ENCODE measurements at regions not wholly inside any gene's neighbourhood (a gene's known extent, or its start where the extent isn't known, plus 50 kb on each side); places are given as distances from the start of the nearest gene placed in this dataset.

DNA sequence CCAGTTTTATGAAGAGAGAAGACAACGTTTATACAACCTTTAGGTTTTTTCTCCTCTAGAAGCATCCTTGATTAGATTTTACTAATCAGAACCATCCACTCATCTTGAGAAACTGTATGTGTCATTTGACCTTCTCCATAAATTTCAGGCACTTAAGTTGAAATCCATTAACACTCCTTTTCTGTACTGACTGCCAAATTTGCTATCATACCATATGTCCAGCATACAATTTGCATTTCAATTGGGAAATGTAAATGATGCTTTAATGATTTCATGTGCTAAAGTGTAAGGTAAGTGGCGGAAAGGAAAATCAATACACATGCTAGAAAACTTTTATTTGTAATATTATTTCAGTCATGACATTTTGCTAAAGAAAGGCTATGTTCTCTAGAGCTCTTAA is 731.6 kb downstream of the GBE1 start:
- ATAC-seq: no peak
- DNase-seq (ENCODE audit: missing footprints): no peak
- intact Hi-C loops (cut with DNase I): no loop called here

DNA sequence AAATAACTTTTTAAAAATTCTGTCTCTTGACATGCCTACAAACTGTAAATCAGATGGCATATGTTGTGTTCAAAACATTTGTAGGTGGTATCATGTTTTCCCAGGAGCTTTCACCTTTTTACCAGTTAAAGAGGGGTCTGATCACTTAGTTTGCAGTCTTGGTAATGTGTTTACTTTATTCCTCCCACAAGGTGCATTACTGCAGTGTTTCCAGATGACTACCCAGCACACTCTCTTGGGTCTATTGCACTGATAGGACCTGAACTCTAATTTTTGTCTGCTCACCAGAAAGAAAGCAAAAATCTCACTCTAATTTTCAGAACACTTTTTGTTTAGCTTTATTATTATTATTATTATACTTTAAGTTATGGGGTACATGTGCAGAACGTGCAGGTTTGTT is 734.1 kb downstream of the GBE1 start:
- DNase-seq (ENCODE audit: missing footprints): no peak
- no peak for ATAC-seq
- intact Hi-C loops (cut with DNase I): no loop called here

GRCh38 chr3:81024560-81024959 is 736.9 kb downstream of the GBE1 start:
- ATAC-seq (no peak), DNase-seq (ENCODE audit: missing footprints) (no peak)
- intact Hi-C loops (cut with DNase I): no loop called here

DNA sequence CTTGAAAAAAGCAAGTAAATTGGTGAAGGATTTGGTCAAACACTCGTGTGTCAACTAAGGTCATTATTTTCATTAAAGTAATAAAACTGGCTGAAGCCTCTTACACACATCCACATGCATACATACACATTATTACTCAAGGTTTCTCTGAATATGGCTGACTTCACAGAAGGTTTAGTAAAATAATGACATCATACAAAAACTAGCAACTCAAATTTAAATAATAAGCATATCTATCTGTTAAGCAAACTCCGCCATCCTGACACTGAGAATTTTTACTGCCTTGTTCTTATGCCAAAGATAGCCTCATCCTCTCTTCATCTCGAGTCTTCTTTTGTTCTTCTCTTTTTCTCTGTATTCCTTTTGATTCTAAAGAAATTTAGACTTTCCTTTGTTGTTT is 739.1 kb downstream of the GBE1 start:
- no peak for DNase-seq (ENCODE audit: missing footprints)
- intact Hi-C loops (cut with DNase I): no loop called here

GRCh38 chr3:81013360-81013759 is 748.1 kb downstream of the GBE1 start:
- intact Hi-C loops (cut with DNase I): no loop called here
- no peak for DNase-seq (ENCODE audit: missing footprints)
- no peak for ATAC-seq

More for the DNA sequence above, 739.1 kb downstream of the GBE1 start:
- ATAC-seq: no peak

DNA sequence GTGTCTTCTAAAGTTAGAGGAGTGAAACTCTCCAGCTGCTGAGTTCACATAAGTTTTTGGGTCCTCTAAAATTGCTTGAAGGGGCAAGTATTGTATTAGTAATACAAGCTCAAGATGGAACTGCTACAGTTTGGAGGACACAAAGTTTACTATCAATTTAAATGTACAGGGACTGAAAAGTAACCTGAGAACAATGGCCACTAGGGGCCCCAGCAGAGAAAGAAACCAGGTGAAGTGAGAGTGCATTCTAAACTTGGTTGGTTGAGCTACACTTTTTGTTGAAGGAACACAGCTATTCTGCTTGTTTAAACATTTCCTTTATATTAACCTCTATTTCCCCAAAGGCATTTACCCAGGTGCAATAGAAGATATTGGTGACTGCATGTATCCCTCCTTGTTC is 755.5 kb downstream of the GBE1 start:
- intact Hi-C loops (cut with DNase I): no loop called here
- no peak for ATAC-seq

GRCh38 chr3:81003817-81004216 is 757.6 kb downstream of the GBE1 start:
- ATAC-seq (no peak), DNase-seq (ENCODE audit: missing footprints) (no peak)
- intact Hi-C loops (cut with DNase I): no loop called here

More for the DNA sequence above, 755.5 kb downstream of the GBE1 start:
- DNase-seq (ENCODE audit: missing footprints): no peak

DNA sequence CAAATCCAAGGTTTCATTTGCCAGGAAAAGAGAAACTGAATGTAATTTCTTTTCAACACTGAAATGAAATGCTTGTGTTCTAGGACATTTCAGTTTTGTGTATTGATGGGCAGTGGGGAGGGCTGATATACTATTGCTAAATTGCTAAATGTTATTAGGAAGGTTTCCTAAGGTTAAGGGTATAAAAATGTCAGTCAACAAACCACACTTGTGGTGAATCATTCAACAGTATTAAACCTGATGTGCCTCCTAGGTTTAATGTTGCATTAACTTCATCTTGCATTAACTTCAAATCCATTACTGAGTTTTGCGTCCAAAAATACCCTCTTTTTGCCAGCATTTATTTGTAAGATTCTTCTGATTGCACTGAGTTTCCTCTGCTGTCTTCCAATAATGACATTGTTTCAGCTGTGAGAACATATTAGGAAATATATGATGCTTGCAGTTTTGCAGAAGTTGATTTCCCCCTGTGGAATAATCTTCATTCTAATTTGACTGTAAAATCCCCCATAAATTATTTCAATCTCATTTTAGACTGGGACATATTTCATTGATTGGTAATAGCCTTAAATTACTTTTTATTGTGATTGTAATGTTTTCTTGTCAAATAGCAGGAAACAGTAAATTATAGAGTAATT is 758.3 kb downstream of the GBE1 start:
- ATAC-seq: no peak
- intact Hi-C loops (cut with DNase I): no loop called here
- no peak for DNase-seq (ENCODE audit: missing footprints)

GRCh38 chr3:80999481-80999880 is 762.0 kb downstream of the GBE1 start:
- DNase-seq (ENCODE audit: missing footprints) (no peak), ATAC-seq (no peak)
- intact Hi-C loops (cut with DNase I): no loop called here

DNA sequence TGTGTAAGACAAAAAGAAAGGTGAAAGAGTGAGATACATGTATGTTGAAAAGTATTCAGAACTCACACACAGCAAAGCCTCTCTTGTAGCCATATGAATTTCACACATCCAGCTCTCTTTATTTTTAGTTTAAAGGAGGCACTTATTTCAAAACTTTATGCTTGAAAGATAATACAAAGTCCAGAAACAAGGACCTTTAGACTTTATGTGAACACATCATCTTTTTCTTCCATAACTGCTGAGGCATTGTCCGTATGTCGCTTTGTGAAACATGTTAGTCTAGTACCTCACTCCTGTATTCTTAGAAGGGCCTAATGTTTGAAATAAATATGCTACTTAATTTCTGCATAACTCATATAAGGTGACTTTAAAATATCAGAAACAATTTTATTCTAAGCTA is 763.4 kb downstream of the GBE1 start:
- DNase-seq (ENCODE audit: missing footprints) (no peak), ATAC-seq (no peak)
- intact Hi-C loops (cut with DNase I): no loop called here

DNA sequence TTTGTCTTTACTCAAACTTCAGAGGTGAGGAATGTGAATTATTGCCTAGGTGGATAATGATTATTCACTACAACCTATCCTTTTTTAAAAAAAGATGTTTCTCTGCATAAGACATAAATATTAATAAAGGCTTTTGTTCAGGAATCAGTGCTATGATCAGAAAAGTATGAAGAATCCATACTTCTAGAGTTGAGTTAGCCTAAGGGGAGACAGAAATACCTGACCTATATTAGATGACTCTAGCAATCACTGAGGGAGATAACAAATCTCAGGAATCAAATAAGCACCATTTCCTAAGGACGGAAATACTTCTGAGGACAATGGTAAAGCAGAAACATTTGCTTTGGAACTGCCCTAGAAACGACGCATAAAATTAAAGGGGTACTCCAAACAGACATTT is 763.8 kb downstream of the GBE1 start:
- ATAC-seq (no peak), DNase-seq (ENCODE audit: missing footprints) (no peak)
- intact Hi-C loops (cut with DNase I): no loop called here

- DNase-seq (ENCODE audit: missing footprints) (no peak), ATAC-seq (no peak)
- intact Hi-C loops (cut with DNase I): no loop called here
Measured at GRCh38 chr3:80994767-80995166, 766.7 kb downstream of the GBE1 start.

DNA sequence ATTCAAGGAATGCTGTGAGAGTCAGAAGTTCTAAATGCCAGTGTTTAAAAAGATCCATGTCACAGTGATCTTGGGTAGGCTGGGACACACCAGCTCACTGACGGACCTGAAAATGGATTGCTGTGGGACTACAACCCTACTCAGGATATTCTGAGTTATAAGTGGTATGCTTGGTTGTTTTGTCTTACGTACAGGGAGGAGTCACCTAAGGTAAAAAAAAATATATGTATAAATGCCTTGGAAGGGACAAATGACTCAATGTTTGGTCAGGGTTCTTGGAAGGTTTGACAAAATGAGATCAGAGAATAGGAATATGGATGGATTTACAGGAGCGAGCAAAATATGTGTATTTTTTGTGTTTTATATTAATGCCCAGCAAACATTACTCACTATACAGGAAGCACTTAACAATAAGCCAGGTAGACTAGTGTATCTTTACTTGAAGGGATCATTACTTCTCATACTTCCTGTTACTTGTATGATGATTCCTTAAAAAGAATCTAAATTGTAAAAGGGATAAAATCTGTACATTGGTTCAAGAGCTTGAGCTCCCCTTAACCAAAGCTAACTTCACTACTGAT is 767.3 kb downstream of the GBE1 start:
- intact Hi-C loops (cut with DNase I): no loop called here
- ATAC-seq: no peak
- no peak for DNase-seq (ENCODE audit: missing footprints)

GRCh38 chr3:80993241-80993945 is 768.1 kb downstream of the GBE1 start:
- DNase-seq (ENCODE audit: missing footprints) (no peak), ATAC-seq (no peak)
- intact Hi-C loops (cut with DNase I): no loop called here

DNA sequence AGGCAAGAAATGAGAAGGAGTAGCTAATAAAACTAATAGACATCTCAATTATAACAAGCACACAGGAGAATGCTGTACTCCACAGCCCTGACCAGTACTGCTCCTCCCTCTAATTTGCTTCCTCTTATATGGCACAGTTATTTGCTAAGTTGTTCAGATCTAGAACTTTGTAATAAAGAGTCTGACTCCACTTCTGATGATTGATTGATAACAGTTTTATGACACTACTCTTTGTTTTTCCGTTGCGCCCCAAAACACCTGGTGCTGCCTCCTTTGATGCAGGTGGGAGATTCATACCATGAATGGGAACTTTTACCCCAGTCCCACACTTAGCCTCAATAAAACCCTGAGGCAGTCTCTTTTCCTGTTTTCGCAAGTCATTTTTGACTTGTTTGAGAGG is 777.7 kb downstream of the GBE1 start:
- DNase-seq (ENCODE audit: missing footprints) (no peak), ATAC-seq (no peak)
- intact Hi-C loops (cut with DNase I): no loop called here

GRCh38 chr3:80978216-80978969 is 783.1 kb downstream of the GBE1 start:
- intact Hi-C loops (cut with DNase I): no loop called here
- DNase-seq (ENCODE audit: missing footprints): no peak
- ATAC-seq: no peak

GRCh38 chr3:80970292-80970691 is 791.2 kb downstream of the GBE1 start:
- intact Hi-C loops (cut with DNase I): no loop called here
- DNase-seq (ENCODE audit: missing footprints) (no peak), ATAC-seq (no peak)

- DNase-seq (ENCODE audit: missing footprints): no peak
- no peak for ATAC-seq
- intact Hi-C loops (cut with DNase I): no loop called here
Measured at GRCh38 chr3:80929576-80929975, 831.9 kb downstream of the GBE1 start.

GRCh38 chr3:80914854-80915253 is 846.6 kb downstream of the GBE1 start:
- DNase-seq (ENCODE audit: missing footprints) (no peak), ATAC-seq (no peak)
- intact Hi-C loops (cut with DNase I): no loop called here

- intact Hi-C loops (cut with DNase I): no loop called here
- DNase-seq (ENCODE audit: missing footprints) (no peak), ATAC-seq (no peak)
Measured at GRCh38 chr3:80898211-80898610, 863.2 kb downstream of the GBE1 start.
